Adrenal gland (tissue), 9 donors: ENCODE measurements at regions not wholly inside any gene's neighbourhood (a gene's known extent, or its start where the extent isn't known, plus 50 kb on each side); places are given as distances from the start of the nearest gene placed in this dataset.

Source experiments
- DNase-seq, 7 donors: peaks; one replicate each; pipeline ENCODE4 v3.0.0-alpha.2; 2019 to 2020
- H3K27ac ChIP-seq, 5 donors: fragments of 200-600 bp; sonication (generic) in 4 of 5; 1 replicate in 3 of 5; 2 replicates in 2 of 5; pipeline versions ENCODE4 v1.5.1 to v1.8.0; 2016 to 2020; ENCODE audit warnings: mild to moderate bottlenecking in 1 of 5
- H3K27me3 ChIP-seq: fragments of 200-600 bp; 2 replicates; pipeline ENCODE4 v1.8.0; 2021
- H3K36me3 ChIP-seq, 2 donors: fragments of 200-600 bp; replicated peaks in 1 of 2; 1 replicate in 1 of 2; 2 replicates in 1 of 2; pipeline versions ENCODE4 v1.5.1 to v1.8.0; 2018 to 2022
- H3K4me1 ChIP-seq, 2 donors: fragments of 200-600 bp; replicated peaks in 1 of 2; 1 replicate in 1 of 2; 2 replicates in 1 of 2; pipeline versions ENCODE4 v1.5.1 to v1.8.0; 2018 to 2021
- H3K4me3 ChIP-seq, 4 donors: fragments of 200-600 bp; sonication (generic) in 3 of 4; one replicate each; pipeline ENCODE4 v1.5.1; 2016 to 2018
- H3K9me3 ChIP-seq, 3 donors: fragments of 200-600 bp; sonication (generic) in 1 of 3; replicated peaks in 1 of 3; 1 replicate in 2 of 3; 2 replicates in 1 of 3; pipeline versions ENCODE4 v1.5.1 to v1.8.0; 2016 to 2021
- CTCF ChIP-seq, 6 experiments: fragments of 450-650 bp in 4 of 6; fragments of 200-600 bp in 2 of 6; sonication (generic) in 1 of 6; IDR thresholded peaks; 1 replicate in 5 of 6; 2 replicates in 1 of 6; pipeline versions ENCODE4 v1.5.1 to v1.8.0; 2016 to 2021; ENCODE audit warnings: antibody characterized with exemption in 6 of 6, mild to moderate bottlenecking in 2 of 6, moderate library complexity in 1 of 6
- POLR2A ChIP-seq, 2 donors: fragments of 450-650 bp; IDR thresholded peaks; one replicate each; pipeline ENCODE4 v1.6.1; 2017; ENCODE audit warnings: antibody characterized with exemption in 2 of 2, mild to moderate bottlenecking in 2 of 2, moderate library complexity in 1 of 2
- WGBS, 4 donors: extraction: QIAGEN DNeasy Blood & Tissue Kit in 2 of 4; methylation state at CpG; one replicate each; pipeline versions ENCODE4 v1.1.5 to v1.1.7; 2013 to 2017; 5-methylcytosine and 5-hydroxymethylcytosine counted together
- intact Hi-C, 2 donors: fragments of 100-400 bp; cut with DNase I; formaldehyde crosslinking; loops; one replicate each; pipeline versions ENCODE4 v1.14.1 to v1.15.0; 2022 to 2023
- donor health status: healthy with polysubstance abuse.
- donor health status: Bipolar disorder and iron deficiency.
- donor health status: DM: yes; HTN: yes; CAD: no.
- donor health status: DM: no; HTN: no; CAD: no.
- donor health status: DM: no; HTN: no; CAD: no.

GRCh38 chr1:232873931-232874330, 68.7 kb downstream of the MAP10 start:
- DNase-seq = no peak
- no peak overlapping the region for H3K27ac ChIP-seq
- H3K9me3 ChIP-seq = no peaks in the 10 kb centered on the region
- TF ChIP-seq CTCF (IDR thresholded peaks at IDR 0.05) (no peak), POLR2A (IDR thresholded peaks at IDR 0.05) (no peak)
- WGBS, 4 donors = 84 to 93% (median 91%) methylated on average over 7 of the region's 7 CpGs
- no peak overlapping the region for H3K4me3 ChIP-seq
- intact Hi-C loops = no loop called here
- no peaks in the 10 kb centered on the region for H3K27me3 ChIP-seq
- no peaks in the 10 kb centered on the region for H3K4me1 ChIP-seq
- H3K36me3 ChIP-seq = no peaks in the 10 kb centered on the region

GRCh38 chr1:232875536-232875935, 70.3 kb downstream of the MAP10 start:
- Histone ChIP-seq H3K9me3 (no peaks in the 10 kb centered on the region), H3K27ac (no peak overlapping the region), H3K4me3 (no peak overlapping the region), H3K36me3 (no peaks in the 10 kb centered on the region), H3K4me1 (no peaks in the 10 kb centered on the region), H3K27me3 (no peaks in the 10 kb centered on the region)
- no peak for DNase-seq
- intact Hi-C loops = no loop called here
- no peak for TF ChIP-seq CTCF (IDR thresholded peaks at IDR 0.05)
- no peak for TF ChIP-seq POLR2A (IDR thresholded peaks at IDR 0.05)
- 72 to 84% (median 77%) methylated on average over 5 of the region's 5 CpGs for WGBS, 4 donors

- no peak overlapping the region for H3K27ac ChIP-seq
- TF ChIP-seq POLR2A (IDR thresholded peaks at IDR 0.05) = no peak
- no peak for TF ChIP-seq CTCF (IDR thresholded peaks at IDR 0.05)
- H3K4me3 ChIP-seq = no peak overlapping the region
- H3K27me3 ChIP-seq = no peaks in the 10 kb centered on the region
- H3K36me3 ChIP-seq = no peaks in the 10 kb centered on the region
- no peaks in the 10 kb centered on the region for H3K9me3 ChIP-seq
- no peaks in the 10 kb centered on the region for H3K4me1 ChIP-seq
- no peak for DNase-seq
- intact Hi-C loops = no loop called here
- WGBS, 4 donors = 85 to 89% (median 88%) methylated on average over 11 of the region's 11 CpGs
Measured at GRCh38 chr1:232876506-232877364, 71.5 kb downstream of the MAP10 start.

GRCh38 chr1:232877365-232878028, 72.3 kb downstream of the MAP10 start:
- DNase-seq = no peak
- Histone ChIP-seq H3K27ac (no peak overlapping the region), H3K4me1 (no peaks in the 10 kb centered on the region), H3K9me3 (no peaks in the 10 kb centered on the region), H3K4me3 (no peak overlapping the region), H3K27me3 (no peaks in the 10 kb centered on the region), H3K36me3 (no peaks in the 10 kb centered on the region)
- intact Hi-C loops = no loop called here
- TF ChIP-seq POLR2A (IDR thresholded peaks at IDR 0.05) = no peak
- 60 to 70% (median 67%) methylated on average over 10 of the region's 10 CpGs for WGBS, 4 donors
